Glomerular visceral epithelial cell (primary cell): ENCODE measurements at regions not wholly inside any gene's neighbourhood (a gene's known extent, or its start where the extent isn't known, plus 50 kb on each side); places are given as distances from the start of the nearest gene placed in this dataset.

Source experiments
- DNase-seq: peaks from one replicate; pipeline ENCODE4 v3.0.0-alpha.2; 2016; ENCODE audit errors: extremely low spot score

DNA sequence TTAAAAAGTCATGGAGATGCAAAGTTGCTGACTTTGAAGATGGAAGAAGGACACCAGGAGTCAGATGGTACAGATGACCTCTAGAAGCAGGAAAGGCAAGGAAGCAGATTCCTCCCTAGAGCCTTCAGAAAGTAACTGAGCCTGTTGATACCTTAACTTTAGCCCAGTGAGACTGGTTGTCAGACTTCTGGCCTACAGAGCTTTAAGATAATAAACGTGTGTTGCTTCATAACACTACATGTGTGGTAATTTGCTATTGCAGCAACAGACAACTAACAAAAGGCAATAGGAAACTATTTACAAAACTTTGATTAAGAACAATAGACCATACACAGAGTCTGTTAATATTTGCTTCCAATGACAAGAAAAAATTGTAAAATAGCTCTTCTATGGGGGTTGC is 102.0 kb upstream of the USP38 start:
- no peak for DNase-seq

- no peak for DNase-seq
These were observed 100.8 kb upstream of the USP38 start for GRCh38 chr4:143083756-143084472.

DNA sequence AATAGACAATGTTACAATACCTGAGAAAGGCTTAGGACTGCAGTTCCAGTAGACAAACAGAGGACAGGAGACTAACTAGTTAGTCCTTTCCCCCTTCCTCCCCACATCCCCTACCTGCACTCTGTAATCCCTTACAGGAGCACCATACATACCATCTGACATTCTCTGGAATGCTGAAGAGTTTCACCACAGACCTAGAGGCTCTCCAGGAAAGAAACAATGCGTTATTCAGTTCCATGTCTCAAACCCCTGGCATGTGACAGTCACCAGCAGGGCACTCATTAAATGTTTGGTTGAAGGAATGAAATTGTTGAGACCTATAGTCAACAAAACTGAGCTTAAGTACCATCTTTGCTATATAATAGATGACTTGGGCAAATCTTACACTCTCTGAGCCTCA is 100.2 kb upstream of the USP38 start:
- DNase-seq = peak; percentile 16

DNA sequence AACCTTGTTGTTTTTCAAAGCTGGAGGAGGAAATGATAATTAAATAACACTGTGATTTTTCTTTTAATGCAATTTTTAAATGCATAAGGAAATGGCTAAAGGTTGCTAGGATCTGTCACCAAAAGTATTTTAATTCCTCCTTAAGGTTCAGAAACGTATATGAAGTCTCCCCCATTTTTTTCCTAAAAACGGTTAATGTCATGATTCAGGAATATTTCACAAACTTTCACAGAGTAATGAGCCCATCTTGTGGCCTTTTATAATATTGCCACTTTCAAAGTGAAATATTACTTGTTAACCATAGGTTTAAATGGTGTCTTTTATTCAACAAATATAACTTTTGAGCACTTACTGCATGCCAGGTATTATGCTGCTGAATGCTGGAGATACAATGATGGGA is 99.5 kb upstream of the USP38 start:
- peak; percentile 8 for DNase-seq

- DNase-seq = peak; percentile 16
These were observed 99.1 kb upstream of the USP38 start for GRCh38 chr4:143085659-143086058.

DNA sequence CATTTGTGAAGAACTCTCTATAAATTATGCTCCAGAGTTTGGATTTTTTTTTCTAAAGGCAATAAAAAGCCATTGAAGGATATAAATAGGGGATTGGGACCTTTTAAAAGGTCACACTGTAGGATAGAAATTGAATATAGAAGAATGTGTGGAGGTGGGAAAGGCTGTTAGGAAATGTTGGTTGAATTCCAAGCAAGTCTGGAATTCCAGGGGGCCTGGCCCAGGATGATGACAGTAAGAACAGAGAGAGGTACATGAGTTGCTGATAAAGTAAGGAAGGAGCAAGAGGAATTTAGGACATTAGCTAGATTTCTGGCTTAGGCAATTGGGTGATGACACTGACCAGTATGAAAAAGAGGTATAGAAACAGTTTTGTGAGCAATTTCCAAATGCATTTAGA is 95.4 kb upstream of the USP38 start:
- peak; percentile 23 for DNase-seq

DNA sequence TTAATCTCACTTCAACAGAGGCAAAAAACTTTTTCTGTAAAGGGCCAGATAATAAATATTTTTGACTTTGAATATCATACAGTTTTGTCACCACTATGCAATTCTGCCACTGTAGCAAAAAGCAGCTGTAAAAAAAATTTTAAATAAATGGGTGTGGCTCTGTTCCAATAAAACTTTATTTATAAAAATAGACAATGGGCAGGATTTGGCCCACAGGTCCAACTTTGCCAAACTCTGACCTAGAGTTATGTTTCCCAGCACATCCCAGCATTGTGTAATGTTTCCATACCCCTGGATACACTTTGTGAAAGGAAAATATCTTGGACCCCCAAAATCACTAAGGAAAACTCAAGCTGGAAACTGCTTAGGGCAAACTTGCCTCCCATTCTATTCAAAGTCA is 94.9 kb upstream of the USP38 start:
- no peak for DNase-seq

DNA sequence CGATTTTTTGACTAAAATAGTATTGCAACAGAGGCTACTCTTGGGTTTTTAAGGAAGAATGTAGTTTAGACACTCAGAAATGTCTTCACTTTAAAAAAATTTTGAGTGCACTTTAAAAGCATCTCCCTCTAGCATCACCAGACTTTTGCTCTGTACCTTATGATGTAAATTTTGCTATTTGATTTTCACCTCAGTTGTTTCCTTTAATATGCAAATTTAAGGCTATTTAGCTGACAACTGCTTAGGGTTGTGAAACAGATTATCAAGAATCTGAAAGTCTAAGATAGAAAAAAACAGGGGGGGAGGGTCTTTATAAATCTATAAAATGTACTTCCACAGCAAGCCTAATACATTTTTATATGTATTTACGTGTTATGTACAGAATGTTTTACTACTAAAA is 92.9 kb upstream of the USP38 start:
- DNase-seq = no peak

- no peak for DNase-seq
These were observed 89.3 kb upstream of the USP38 start for GRCh38 chr4:143095447-143095846.

GRCh38 chr4:143097751-143098150 is 87.0 kb upstream of the USP38 start:
- DNase-seq = no peak

DNA sequence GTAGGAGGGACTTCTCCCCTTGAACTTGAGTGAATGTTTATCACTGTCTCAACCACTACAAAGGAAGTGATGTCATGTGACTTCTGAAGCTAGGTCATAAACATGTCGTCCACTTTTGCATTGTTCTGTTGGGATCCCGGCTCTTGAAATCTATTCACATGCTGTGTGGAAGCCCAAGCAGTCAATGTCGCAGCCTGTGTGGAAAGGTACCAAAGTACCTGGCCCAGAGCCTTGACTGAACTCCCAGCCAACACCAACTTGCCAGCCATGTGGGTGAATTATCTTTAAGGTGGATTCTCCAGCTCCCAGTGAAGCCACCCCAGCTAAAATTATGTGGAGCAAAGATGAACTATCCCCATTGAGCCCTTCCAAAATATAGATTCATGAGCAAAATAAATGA is 85.0 kb upstream of the USP38 start:
- DNase-seq = no peak

- no peak for DNase-seq
These were observed 75.3 kb upstream of the USP38 start for GRCh38 chr4:143109376-143109775.

- no peak for DNase-seq
These were observed 66.1 kb upstream of the USP38 start for GRCh38 chr4:143118663-143119062.

DNA sequence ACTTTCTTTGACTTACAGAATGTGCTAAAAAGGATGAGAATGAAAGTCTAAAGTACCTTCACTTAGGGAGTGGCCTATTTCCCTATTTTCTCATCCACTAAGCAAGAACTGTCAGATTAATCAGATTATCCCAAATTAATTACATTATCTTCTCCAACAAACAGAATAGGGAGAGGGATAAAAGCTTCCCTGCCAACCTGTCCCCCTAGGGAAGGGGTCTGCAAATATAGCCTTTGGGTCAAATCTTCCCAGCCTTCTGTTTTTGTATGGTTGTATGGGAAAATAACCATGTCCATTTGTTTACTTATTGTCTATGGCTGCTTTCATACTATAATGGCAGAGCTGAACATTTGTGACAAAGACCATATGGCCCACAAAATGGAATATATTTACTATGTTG is 57.1 kb upstream of the USP38 start:
- DNase-seq = no peak

- no peak for DNase-seq
These were observed 50.7 kb upstream of the USP38 start for GRCh38 chr4:143133977-143134376.
